ENCODE measurements at regions not wholly inside any gene's neighbourhood (a gene's known extent, or its start where the extent isn't known, plus 50 kb on each side); places are given as distances from the start of the nearest gene placed in this dataset.
A peak's percentile ranks its signal among the peaks of the same experiment; 100 is the strongest.

DNA sequence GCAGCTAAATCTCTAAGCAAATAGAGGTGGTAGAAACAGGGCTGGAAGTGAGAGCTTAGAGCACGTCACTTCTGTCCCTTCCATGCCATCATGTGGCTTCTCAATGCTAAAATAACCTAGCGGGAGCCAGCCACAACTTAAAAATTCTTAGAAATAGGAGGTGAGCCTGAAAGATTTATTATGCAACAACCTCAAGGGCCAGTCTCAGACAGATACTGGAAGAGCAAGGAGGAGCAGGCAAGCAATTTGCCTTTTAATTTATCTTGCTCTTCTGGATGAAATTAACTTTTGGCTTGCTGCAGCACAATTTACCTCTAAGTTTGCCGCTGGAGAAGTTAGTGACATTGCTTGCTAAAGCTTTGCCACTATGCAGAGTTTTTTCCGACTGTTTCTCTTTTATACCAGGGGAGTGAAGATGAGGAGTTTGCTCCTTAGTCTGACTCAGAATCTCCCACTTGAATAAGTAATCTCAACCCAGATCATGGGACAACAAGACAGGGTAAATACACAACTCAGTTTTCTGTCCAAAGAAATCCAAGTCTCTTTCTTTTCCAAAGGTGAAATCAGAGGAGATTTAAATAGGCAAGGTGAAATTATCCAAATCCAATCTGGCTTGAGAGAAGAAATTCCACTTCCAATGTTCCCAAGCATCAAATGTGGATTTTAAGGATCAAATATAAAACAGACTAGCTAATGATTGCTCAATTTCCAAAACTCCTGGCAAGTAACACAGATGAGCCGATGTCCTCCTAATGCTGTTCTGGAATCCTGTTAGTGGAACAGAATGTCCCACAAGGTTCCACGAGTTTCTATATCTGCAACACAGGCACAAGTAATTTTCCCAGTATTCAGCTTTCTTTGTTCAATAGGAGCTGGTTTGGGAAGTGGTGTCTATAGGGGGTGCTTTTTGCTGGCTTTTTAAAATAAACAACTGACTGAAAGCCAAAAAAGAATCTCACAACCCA is 329.4 kb upstream of the RORA start:
- H3K9ac ChIP-seq (ENCODE audit: low read depth, low read length) = no peak overlapping the region
- no peaks in the 10 kb centered on the region for H3K9me3 ChIP-seq (replicated peaks; ENCODE audit: low read length)
- H3K36me3 ChIP-seq (ENCODE audit: insufficient read depth, low read length) = no peaks in the 10 kb centered on the region
- H3K27me3 ChIP-seq (ENCODE audit: control insufficient read depth, insufficient read depth, low read length) = peaks cover 12% of the 10 kb centered on the region
- H3K4me2 ChIP-seq (ENCODE audit: low read length) = no peak overlapping the region
- H3K4me3 ChIP-seq (ENCODE audit: low read length) = no peak overlapping the region
- H3K4me1 ChIP-seq (ENCODE audit: control insufficient read depth, insufficient read depth, low read length) = peaks cover 7% of the 10 kb centered on the region

DNA sequence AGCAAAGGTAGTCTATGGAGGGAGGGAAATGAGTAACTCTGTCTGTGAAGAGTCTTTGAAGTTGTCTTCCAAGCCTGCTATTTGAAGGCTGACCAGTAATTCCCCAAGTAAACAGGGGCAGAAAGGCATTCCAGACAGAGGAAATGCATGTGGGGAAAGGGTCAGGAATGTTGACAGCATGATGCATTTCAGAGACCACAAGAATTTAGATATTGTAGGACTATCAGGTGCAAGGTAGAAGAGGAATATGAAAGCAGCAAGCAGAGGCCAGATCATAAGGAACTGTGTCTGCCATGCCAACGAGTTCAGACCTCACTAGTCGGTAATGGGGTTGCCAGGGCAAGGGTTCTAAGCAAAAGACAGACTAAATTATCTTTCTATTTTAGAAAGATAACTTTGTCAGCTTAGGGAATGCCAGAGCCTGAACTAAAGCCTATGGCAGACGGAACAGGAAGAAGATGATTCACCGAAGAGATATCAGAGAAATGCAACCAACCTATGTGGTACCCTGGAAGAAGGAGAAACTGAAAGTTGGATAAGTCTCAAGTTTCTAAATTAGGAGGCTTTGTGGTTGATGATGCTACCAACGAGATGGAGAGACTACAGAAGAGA is 327.0 kb upstream of the RORA start:
- Histone ChIP-seq H3K9ac (ENCODE audit: low read depth, low read length) (no peak overlapping the region), H3K27me3 (ENCODE audit: control insufficient read depth, insufficient read depth, low read length) (peaks cover 10% of the 10 kb centered on the region), H3K36me3 (ENCODE audit: insufficient read depth, low read length) (no peaks in the 10 kb centered on the region)

GRCh38 chr15:61549727-61550126 is 320.6 kb upstream of the RORA start:
- H3K4me3 ChIP-seq (ENCODE audit: low read length) = no peak overlapping the region
- no peaks in the 10 kb centered on the region for H3K9me3 ChIP-seq (replicated peaks; ENCODE audit: low read length)
- no peaks in the 10 kb centered on the region for H3K4me1 ChIP-seq (ENCODE audit: control insufficient read depth, insufficient read depth, low read length)
- H3K9ac ChIP-seq (ENCODE audit: low read depth, low read length) = no peak overlapping the region
- no peak overlapping the region for H3K4me2 ChIP-seq (ENCODE audit: low read length)
- peaks cover 7% of the 10 kb centered on the region for H3K27me3 ChIP-seq (ENCODE audit: control insufficient read depth, insufficient read depth, low read length)
- H3K36me3 ChIP-seq (ENCODE audit: insufficient read depth, low read length) = no peaks in the 10 kb centered on the region

More for the DNA sequence above, 327.0 kb upstream of the RORA start:
- Histone ChIP-seq H3K4me1 (ENCODE audit: control insufficient read depth, insufficient read depth, low read length) (peaks cover 7% of the 10 kb centered on the region), H3K9me3 (replicated peaks; ENCODE audit: low read length) (no peaks in the 10 kb centered on the region), H3K4me3 (ENCODE audit: low read length) (no peak overlapping the region), H3K4me2 (ENCODE audit: low read length) (peak overlapping the region; percentile 41)

GRCh38 chr15:61545763-61546162 is 316.7 kb upstream of the RORA start:
- H3K9ac ChIP-seq (ENCODE audit: low read depth, low read length) = no peak overlapping the region
- no peak overlapping the region for H3K4me2 ChIP-seq (ENCODE audit: low read length)
- no peaks in the 10 kb centered on the region for H3K4me1 ChIP-seq (ENCODE audit: control insufficient read depth, insufficient read depth, low read length)
- no peak overlapping the region for H3K4me3 ChIP-seq (ENCODE audit: low read length)
- no peaks in the 10 kb centered on the region for H3K36me3 ChIP-seq (ENCODE audit: insufficient read depth, low read length)
- no peaks in the 10 kb centered on the region for H3K9me3 ChIP-seq (replicated peaks; ENCODE audit: low read length)
- H3K27me3 ChIP-seq (ENCODE audit: control insufficient read depth, insufficient read depth, low read length) = peaks cover 7% of the 10 kb centered on the region

DNA sequence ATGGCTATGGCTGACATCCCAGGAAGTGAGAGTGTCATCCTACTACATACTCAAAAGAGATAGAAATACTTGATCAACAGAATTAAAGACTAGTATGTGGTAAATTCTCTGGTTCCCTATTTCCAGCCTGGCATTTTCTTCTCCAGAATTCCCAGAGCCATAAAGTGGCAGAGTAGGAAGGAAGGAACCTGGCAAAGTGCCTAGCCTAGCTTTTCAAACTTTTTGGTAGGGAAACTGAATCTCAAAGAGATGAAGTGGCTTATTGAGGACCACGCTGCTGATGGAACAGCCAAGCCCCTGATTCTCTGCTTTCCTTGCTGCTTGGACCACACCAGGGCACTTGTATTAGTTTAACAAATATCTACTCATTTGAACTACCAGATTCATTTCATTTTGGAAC is 312.4 kb upstream of the RORA start:
- Histone ChIP-seq H3K9me3 (replicated peaks; ENCODE audit: low read length) (no peaks in the 10 kb centered on the region), H3K36me3 (ENCODE audit: insufficient read depth, low read length) (no peaks in the 10 kb centered on the region), H3K27me3 (ENCODE audit: control insufficient read depth, insufficient read depth, low read length) (peaks cover 16% of the 10 kb centered on the region), H3K4me2 (ENCODE audit: low read length) (no peak overlapping the region), H3K4me1 (ENCODE audit: control insufficient read depth, insufficient read depth, low read length) (no peaks in the 10 kb centered on the region), H3K9ac (ENCODE audit: low read depth, low read length) (no peak overlapping the region), H3K4me3 (ENCODE audit: low read length) (no peak overlapping the region)

DNA sequence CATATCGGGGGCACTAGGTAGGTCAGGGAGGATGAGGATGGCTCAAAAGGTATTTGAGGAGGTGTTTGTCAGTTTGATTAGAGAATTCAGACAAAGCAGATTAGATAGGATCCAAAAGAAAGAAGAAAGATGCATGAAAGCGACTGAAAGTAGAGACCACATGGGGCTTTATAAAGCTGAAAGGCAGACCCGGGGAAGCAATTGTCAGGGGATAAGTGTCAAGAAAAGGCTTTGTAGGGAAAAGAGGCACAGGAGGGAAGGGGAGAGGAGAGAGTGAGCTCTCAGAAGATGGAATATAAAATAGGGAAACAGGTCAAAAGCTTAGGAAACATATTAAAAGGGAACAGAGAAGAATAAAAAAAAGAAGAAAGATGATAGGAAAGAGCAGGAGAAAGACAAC is 308.2 kb upstream of the RORA start:
- H3K36me3 ChIP-seq (ENCODE audit: insufficient read depth, low read length) = no peaks in the 10 kb centered on the region
- no peak overlapping the region for H3K4me2 ChIP-seq (ENCODE audit: low read length)
- no peaks in the 10 kb centered on the region for H3K9me3 ChIP-seq (replicated peaks; ENCODE audit: low read length)
- H3K27me3 ChIP-seq (ENCODE audit: control insufficient read depth, insufficient read depth, low read length) = peaks cover 16% of the 10 kb centered on the region
- H3K4me3 ChIP-seq (ENCODE audit: low read length) = no peak overlapping the region
- H3K9ac ChIP-seq (ENCODE audit: low read depth, low read length) = no peak overlapping the region
- H3K4me1 ChIP-seq (ENCODE audit: control insufficient read depth, insufficient read depth, low read length) = no peaks in the 10 kb centered on the region

GRCh38 chr15:61534986-61535385 is 305.9 kb upstream of the RORA start:
- Histone ChIP-seq H3K9me3 (replicated peaks; ENCODE audit: low read length) (no peaks in the 10 kb centered on the region), H3K4me3 (ENCODE audit: low read length) (no peak overlapping the region), H3K27me3 (ENCODE audit: control insufficient read depth, insufficient read depth, low read length) (peaks cover 16% of the 10 kb centered on the region), H3K9ac (ENCODE audit: low read depth, low read length) (no peak overlapping the region), H3K4me2 (ENCODE audit: low read length) (no peak overlapping the region), H3K36me3 (ENCODE audit: insufficient read depth, low read length) (no peaks in the 10 kb centered on the region), H3K4me1 (ENCODE audit: control insufficient read depth, insufficient read depth, low read length) (no peaks in the 10 kb centered on the region)

GRCh38 chr15:61530769-61531168 is 301.7 kb upstream of the RORA start:
- Histone ChIP-seq H3K9ac (ENCODE audit: low read depth, low read length) (no peak overlapping the region), H3K36me3 (ENCODE audit: insufficient read depth, low read length) (no peaks in the 10 kb centered on the region), H3K4me2 (ENCODE audit: low read length) (no peak overlapping the region), H3K27me3 (ENCODE audit: control insufficient read depth, insufficient read depth, low read length) (no peaks in the 10 kb centered on the region), H3K4me1 (ENCODE audit: control insufficient read depth, insufficient read depth, low read length) (no peaks in the 10 kb centered on the region), H3K9me3 (replicated peaks; ENCODE audit: low read length) (no peaks in the 10 kb centered on the region), H3K4me3 (ENCODE audit: low read length) (no peak overlapping the region)

DNA sequence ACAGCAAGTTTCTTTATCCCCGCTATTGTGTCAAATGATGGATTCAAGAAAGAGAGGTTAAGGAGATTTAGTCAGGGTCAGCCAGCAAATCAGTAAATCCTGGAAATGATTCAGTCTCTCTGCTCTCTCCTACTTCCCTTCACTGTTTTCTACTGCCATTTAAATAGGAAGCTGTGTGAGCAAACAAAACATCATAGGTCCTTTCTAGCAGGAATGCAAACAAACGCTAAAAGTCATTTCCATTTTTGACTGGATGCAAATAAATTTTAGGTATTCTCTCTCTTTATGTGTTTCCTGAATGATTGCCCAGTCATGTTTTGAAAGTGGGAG is 299.4 kb upstream of the RORA start:
- no peak overlapping the region for H3K4me3 ChIP-seq (ENCODE audit: low read length)
- H3K9me3 ChIP-seq (replicated peaks; ENCODE audit: low read length) = no peaks in the 10 kb centered on the region
- H3K36me3 ChIP-seq (ENCODE audit: insufficient read depth, low read length) = no peaks in the 10 kb centered on the region
- peaks cover 15% of the 10 kb centered on the region for H3K27me3 ChIP-seq (ENCODE audit: control insufficient read depth, insufficient read depth, low read length)
- H3K4me1 ChIP-seq (ENCODE audit: control insufficient read depth, insufficient read depth, low read length) = no peaks in the 10 kb centered on the region
- H3K4me2 ChIP-seq (ENCODE audit: low read length) = no peak overlapping the region
- no peak overlapping the region for H3K9ac ChIP-seq (ENCODE audit: low read depth, low read length)

DNA sequence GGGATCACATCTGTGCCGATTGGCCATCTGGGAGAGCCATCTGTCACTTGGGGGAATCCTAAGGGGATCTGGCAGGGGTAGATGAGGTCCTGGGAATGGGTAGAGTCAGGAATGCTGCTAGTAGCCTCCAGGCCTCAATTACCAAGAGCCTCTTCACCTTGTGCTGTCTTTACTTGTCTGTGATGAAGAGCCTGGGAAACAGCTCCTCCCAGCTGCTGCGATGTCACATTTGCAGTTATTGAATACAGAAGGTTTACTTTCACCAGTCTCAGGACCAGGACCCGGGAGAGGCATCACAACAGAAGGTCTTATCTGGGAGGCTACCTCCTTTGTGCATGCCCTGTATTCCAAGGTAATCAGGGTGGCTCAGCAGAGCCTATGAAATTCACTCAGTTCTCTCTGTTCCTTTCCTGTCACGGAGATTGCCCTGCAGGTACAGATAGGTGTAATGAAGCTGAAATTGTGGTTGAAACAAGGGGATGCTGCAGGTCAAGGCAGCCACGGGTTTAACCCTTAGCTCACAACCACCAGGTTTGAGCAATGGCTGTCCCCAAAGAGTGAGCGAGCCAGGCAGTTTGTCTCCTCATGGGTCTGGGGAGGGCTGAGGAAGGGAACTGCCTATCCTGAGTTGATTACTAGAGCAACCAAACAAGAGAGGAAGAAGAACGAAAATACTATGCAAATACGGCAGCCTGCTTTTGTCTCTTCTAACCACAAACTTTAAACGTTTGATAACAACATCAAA is 298.9 kb upstream of the RORA start:
- no peaks in the 10 kb centered on the region for H3K4me1 ChIP-seq (ENCODE audit: control insufficient read depth, insufficient read depth, low read length)
- H3K27me3 ChIP-seq (ENCODE audit: control insufficient read depth, insufficient read depth, low read length) = peaks cover 15% of the 10 kb centered on the region
- no peak overlapping the region for H3K9ac ChIP-seq (ENCODE audit: low read depth, low read length)
- H3K4me2 ChIP-seq (ENCODE audit: low read length) = no peak overlapping the region
- no peaks in the 10 kb centered on the region for H3K36me3 ChIP-seq (ENCODE audit: insufficient read depth, low read length)
- H3K9me3 ChIP-seq (replicated peaks; ENCODE audit: low read length) = no peaks in the 10 kb centered on the region
- H3K4me3 ChIP-seq (ENCODE audit: low read length) = no peak overlapping the region

- no peaks in the 10 kb centered on the region for H3K36me3 ChIP-seq (ENCODE audit: insufficient read depth, low read length)
- no peak overlapping the region for H3K4me2 ChIP-seq (ENCODE audit: low read length)
- H3K9me3 ChIP-seq (replicated peaks; ENCODE audit: low read length) = no peaks in the 10 kb centered on the region
- no peaks in the 10 kb centered on the region for H3K4me1 ChIP-seq (ENCODE audit: control insufficient read depth, insufficient read depth, low read length)
- H3K27me3 ChIP-seq (ENCODE audit: control insufficient read depth, insufficient read depth, low read length) = peaks cover 15% of the 10 kb centered on the region
- no peak overlapping the region for H3K9ac ChIP-seq (ENCODE audit: low read depth, low read length)
- H3K4me3 ChIP-seq (ENCODE audit: low read length) = no peak overlapping the region
Observed at GRCh38 chr15:61524545-61524944, 295.4 kb upstream of the RORA start.
